ENCODE measurements at regions not wholly inside any gene's neighbourhood (a gene's known extent, or its start where the extent isn't known, plus 50 kb on each side); places are given as distances from the start of the nearest gene placed in this dataset.
"Not testable (repeated sequence)": the region's sequence is repeated elsewhere in the genome, so short reads cannot be mapped to it uniquely, and the experiment has no call there.

GRCh38 chr2:109669731-109670130 is 55.6 kb downstream of the SOWAHC start:
- H3K4me3 ChIP-seq (ENCODE audit: low read length in 2 of 2): no peak overlapping the region
- no peak overlapping the region for H3K27ac ChIP-seq (ENCODE audit: low read depth in 1 of 2, low read length in 1 of 2)
- no peaks in the 10 kb centered on the region for H3K27me3 ChIP-seq (ENCODE audit: control insufficient read depth in 2 of 2, insufficient read depth in 1 of 2, low read length in 1 of 2)
- 95% methylated on average over 11 of the region's 11 CpGs for WGBS
- no peaks in the 10 kb centered on the region for H3K36me3 ChIP-seq (ENCODE audit: control insufficient read depth in 2 of 2, insufficient read depth in 2 of 2, low read length in 1 of 2)
- no peaks in the 10 kb centered on the region for H3K9me3 ChIP-seq (ENCODE audit: control insufficient read depth in 2 of 2, insufficient read depth in 1 of 2, low read length in 1 of 2)
- DNase-seq (ENCODE audit: low read depth in 6 of 9, low spot score in 9 of 9): no peak
- H3K4me1 ChIP-seq (ENCODE audit: control insufficient read depth in 2 of 2, insufficient read depth in 2 of 2, low read length in 2 of 2): no peaks in the 10 kb centered on the region

GRCh38 chr2:109670556-109671411 is 56.6 kb downstream of the SOWAHC start:
- no peaks in the 10 kb centered on the region for H3K36me3 ChIP-seq (ENCODE audit: control insufficient read depth in 2 of 2, insufficient read depth in 2 of 2, low read length in 1 of 2)
- H3K9me3 ChIP-seq (ENCODE audit: control insufficient read depth in 2 of 2, insufficient read depth in 1 of 2, low read length in 1 of 2): no peaks in the 10 kb centered on the region
- no peak overlapping the region for H3K27ac ChIP-seq (ENCODE audit: low read depth in 1 of 2, low read length in 1 of 2)
- no peak for DNase-seq (ENCODE audit: low read depth in 6 of 9, low spot score in 9 of 9)
- H3K27me3 ChIP-seq (ENCODE audit: control insufficient read depth in 2 of 2, insufficient read depth in 1 of 2, low read length in 1 of 2): no peaks in the 10 kb centered on the region
- WGBS: 91% methylated on average over 8 of the region's 8 CpGs
- H3K4me3 ChIP-seq (ENCODE audit: low read length in 2 of 2): no peak overlapping the region
- no peaks in the 10 kb centered on the region for H3K4me1 ChIP-seq (ENCODE audit: control insufficient read depth in 2 of 2, insufficient read depth in 2 of 2, low read length in 2 of 2)

- WGBS: 93% methylated on average over 8 of the region's 8 CpGs
- no peak for DNase-seq (ENCODE audit: low read depth in 6 of 9, low spot score in 9 of 9)
- Histone ChIP-seq H3K27ac (ENCODE audit: low read depth in 1 of 2, low read length in 1 of 2) (no peak overlapping the region), H3K4me3 (ENCODE audit: low read length in 2 of 2) (no peak overlapping the region), H3K9me3 (ENCODE audit: control insufficient read depth in 2 of 2, insufficient read depth in 1 of 2, low read length in 1 of 2) (no peaks in the 10 kb centered on the region), H3K4me1 (ENCODE audit: control insufficient read depth in 2 of 2, insufficient read depth in 2 of 2, low read length in 2 of 2) (no peaks in the 10 kb centered on the region), H3K36me3 (ENCODE audit: control insufficient read depth in 2 of 2, insufficient read depth in 2 of 2, low read length in 1 of 2) (no peaks in the 10 kb centered on the region), H3K27me3 (ENCODE audit: control insufficient read depth in 2 of 2, insufficient read depth in 1 of 2, low read length in 1 of 2) (peaks cover 0 to 4% of the 10 kb centered on the region in 2 donors)
Measured at GRCh38 chr2:109674894-109675534, 60.9 kb downstream of the SOWAHC start.

GRCh38 chr2:109675666-109676345 is 61.6 kb downstream of the SOWAHC start:
- H3K27me3 ChIP-seq (ENCODE audit: control insufficient read depth in 2 of 2, insufficient read depth in 1 of 2, low read length in 1 of 2): peaks cover 0 to 4% of the 10 kb centered on the region in 2 donors
- H3K4me3 ChIP-seq (ENCODE audit: low read length in 2 of 2): no peak overlapping the region
- H3K4me1 ChIP-seq (ENCODE audit: control insufficient read depth in 2 of 2, insufficient read depth in 2 of 2, low read length in 2 of 2): no peaks in the 10 kb centered on the region
- WGBS: 83% methylated on average over 17 of the region's 17 CpGs
- H3K9me3 ChIP-seq (ENCODE audit: control insufficient read depth in 2 of 2, insufficient read depth in 1 of 2, low read length in 1 of 2): no peaks in the 10 kb centered on the region
- no peaks in the 10 kb centered on the region for H3K36me3 ChIP-seq (ENCODE audit: control insufficient read depth in 2 of 2, insufficient read depth in 2 of 2, low read length in 1 of 2)
- no peak for DNase-seq (ENCODE audit: low read depth in 6 of 9, low spot score in 9 of 9)
- no peak overlapping the region for H3K27ac ChIP-seq (ENCODE audit: low read depth in 1 of 2, low read length in 1 of 2)

- H3K4me1 ChIP-seq (ENCODE audit: control insufficient read depth in 2 of 2, insufficient read depth in 2 of 2, low read length in 2 of 2): no peaks in the 10 kb centered on the region
- WGBS: 95% methylated on average over 7 of the region's 7 CpGs
- H3K27me3 ChIP-seq (ENCODE audit: control insufficient read depth in 2 of 2, insufficient read depth in 1 of 2, low read length in 1 of 2): peaks cover 0 to 4% of the 10 kb centered on the region in 2 donors
- H3K4me3 ChIP-seq (ENCODE audit: low read length in 2 of 2): no peak overlapping the region
- no peaks in the 10 kb centered on the region for H3K9me3 ChIP-seq (ENCODE audit: control insufficient read depth in 2 of 2, insufficient read depth in 1 of 2, low read length in 1 of 2)
- no peak overlapping the region for H3K27ac ChIP-seq (ENCODE audit: low read depth in 1 of 2, low read length in 1 of 2)
- H3K36me3 ChIP-seq (ENCODE audit: control insufficient read depth in 2 of 2, insufficient read depth in 2 of 2, low read length in 1 of 2): no peaks in the 10 kb centered on the region
- no peak for DNase-seq (ENCODE audit: low read depth in 6 of 9, low spot score in 9 of 9)
Measured at GRCh38 chr2:109676346-109676902, 62.3 kb downstream of the SOWAHC start.

GRCh38 chr2:109677121-109677731 is 63.1 kb downstream of the SOWAHC start:
- not testable (repeated sequence) for H3K36me3 ChIP-seq (ENCODE audit: control insufficient read depth in 2 of 2, insufficient read depth in 2 of 2, low read length in 1 of 2); H3K27me3 ChIP-seq (ENCODE audit: control insufficient read depth in 2 of 2, insufficient read depth in 1 of 2, low read length in 1 of 2); H3K27ac ChIP-seq (ENCODE audit: low read depth in 1 of 2, low read length in 1 of 2); H3K9me3 ChIP-seq (ENCODE audit: control insufficient read depth in 2 of 2, insufficient read depth in 1 of 2, low read length in 1 of 2); DNase-seq (ENCODE audit: low read depth in 6 of 9, low spot score in 9 of 9); H3K4me1 ChIP-seq (ENCODE audit: control insufficient read depth in 2 of 2, insufficient read depth in 2 of 2, low read length in 2 of 2); H3K4me3 ChIP-seq (ENCODE audit: low read length in 2 of 2)
- 90% methylated on average over 7 of the region's 7 CpGs for WGBS

GRCh38 chr2:109677835-109678580 is 63.8 kb downstream of the SOWAHC start:
- Histone ChIP-seq H3K27me3 (ENCODE audit: control insufficient read depth in 2 of 2, insufficient read depth in 1 of 2, low read length in 1 of 2) (peaks cover 0 to 4% of the 10 kb centered on the region in 2 donors), H3K27ac (ENCODE audit: low read depth in 1 of 2, low read length in 1 of 2) (no peak overlapping the region), H3K36me3 (ENCODE audit: control insufficient read depth in 2 of 2, insufficient read depth in 2 of 2, low read length in 1 of 2) (no peaks in the 10 kb centered on the region), H3K4me1 (ENCODE audit: control insufficient read depth in 2 of 2, insufficient read depth in 2 of 2, low read length in 2 of 2) (no peaks in the 10 kb centered on the region), H3K4me3 (ENCODE audit: low read length in 2 of 2) (no peak overlapping the region), H3K9me3 (ENCODE audit: control insufficient read depth in 2 of 2, insufficient read depth in 1 of 2, low read length in 1 of 2) (no peaks in the 10 kb centered on the region)
- DNase-seq (ENCODE audit: low read depth in 6 of 9, low spot score in 9 of 9): no peak
- WGBS: 95% methylated on average over 12 of the region's 12 CpGs

GRCh38 chr2:109678724-109679201 is 64.6 kb downstream of the SOWAHC start:
- H3K4me1 ChIP-seq (ENCODE audit: control insufficient read depth in 2 of 2, insufficient read depth in 2 of 2, low read length in 2 of 2); H3K4me3 ChIP-seq (ENCODE audit: low read length in 2 of 2); H3K9me3 ChIP-seq (ENCODE audit: control insufficient read depth in 2 of 2, insufficient read depth in 1 of 2, low read length in 1 of 2); H3K27ac ChIP-seq (ENCODE audit: low read depth in 1 of 2, low read length in 1 of 2); H3K36me3 ChIP-seq (ENCODE audit: control insufficient read depth in 2 of 2, insufficient read depth in 2 of 2, low read length in 1 of 2); DNase-seq (ENCODE audit: low read depth in 6 of 9, low spot score in 9 of 9); H3K27me3 ChIP-seq (ENCODE audit: control insufficient read depth in 2 of 2, insufficient read depth in 1 of 2, low read length in 1 of 2): not testable (repeated sequence)
- WGBS: 90% methylated on average over 10 of the region's 10 CpGs

Data from thymus (tissue), 11 donors.